ENCODE measurements at regions not wholly inside any gene's neighbourhood (a gene's known extent, or its start where the extent isn't known, plus 50 kb on each side); places are given as distances from the start of the nearest gene placed in this dataset.

GRCh38 chr6:11320914-11321597 is 88.6 kb upstream of the NEDD9 start:
- Histone ChIP-seq H3K4me3 (ENCODE audit: low read depth, low read length, poor library complexity, severe bottlenecking) (no peak overlapping the region), H3K9me2 (ENCODE audit: low read depth, low read length) (no peaks in the 10 kb centered on the region), H3K4me2 (ENCODE audit: low read length) (no peak overlapping the region), H3F3A (ENCODE audit: insufficient read depth, low read length) (no peaks in the 10 kb centered on the region), H3K36me3 (ENCODE audit: insufficient read depth, low read length) (peaks cover 6% of the 10 kb centered on the region; the same call in 1 of the 2 replicates), H2AFZ (ENCODE audit: low read length) (no peak overlapping the region), H4K20me1 (ENCODE audit: insufficient read depth, low read length) (no peaks in the 10 kb centered on the region), H3K27ac (ENCODE audit: low read depth, low read length, poor library complexity, severe bottlenecking) (no peak overlapping the region), H3K79me2 (ENCODE audit: insufficient read depth, low read length) (no peaks in the 10 kb centered on the region), H3K9me3 (ENCODE audit: low read length) (no peaks in the 10 kb centered on the region), H3K9ac (ENCODE audit: low read length) (no peak overlapping the region), H3K4me1 (ENCODE audit: insufficient read depth, low read length, severe bottlenecking) (no peaks in the 10 kb centered on the region), H3K27me3 (ENCODE audit: insufficient read depth, low read length) (no peaks in the 10 kb centered on the region)
- TF ChIP-seq EZH2 (IDR thresholded peaks at IDR 0.05; ENCODE audit: borderline replicate concordance, low read length), result no peak
- no peak for TF ChIP-seq CTCF (IDR thresholded peaks at IDR 0.05; ENCODE audit: low read length)

- H3K9ac ChIP-seq (ENCODE audit: low read length), result no peak overlapping the region
- no peaks in the 10 kb centered on the region for H3K79me2 ChIP-seq (ENCODE audit: insufficient read depth, low read length)
- no peak overlapping the region for H2AFZ ChIP-seq (ENCODE audit: low read length)
- no peak for TF ChIP-seq EZH2 (IDR thresholded peaks at IDR 0.05; ENCODE audit: borderline replicate concordance, low read length)
- TF ChIP-seq CTCF (IDR thresholded peaks at IDR 0.05; ENCODE audit: low read length), result no peak
- no peaks in the 10 kb centered on the region for H3K27me3 ChIP-seq (ENCODE audit: insufficient read depth, low read length)
- no peak overlapping the region for H3K27ac ChIP-seq (ENCODE audit: low read depth, low read length, poor library complexity, severe bottlenecking)
- no peaks in the 10 kb centered on the region for H4K20me1 ChIP-seq (ENCODE audit: insufficient read depth, low read length)
- no peaks in the 10 kb centered on the region for H3K9me3 ChIP-seq (ENCODE audit: low read length)
- no peaks in the 10 kb centered on the region for H3K4me1 ChIP-seq (ENCODE audit: insufficient read depth, low read length, severe bottlenecking)
- H3K9me2 ChIP-seq (ENCODE audit: low read depth, low read length), result no peaks in the 10 kb centered on the region
- H3F3A ChIP-seq (ENCODE audit: insufficient read depth, low read length), result no peaks in the 10 kb centered on the region
- H3K4me2 ChIP-seq (ENCODE audit: low read length), result no peak overlapping the region
- peaks cover 6% of the 10 kb centered on the region; the same call in 1 of the 2 replicates for H3K36me3 ChIP-seq (ENCODE audit: insufficient read depth, low read length)
- no peak overlapping the region for H3K4me3 ChIP-seq (ENCODE audit: low read depth, low read length, poor library complexity, severe bottlenecking)
These were observed 86.7 kb upstream of the NEDD9 start for GRCh38 chr6:11318835-11319813.

- peaks cover 6% of the 10 kb centered on the region; the same call in 1 of the 2 replicates for H3K36me3 ChIP-seq (ENCODE audit: insufficient read depth, low read length)
- no peak overlapping the region for H3K9ac ChIP-seq (ENCODE audit: low read length)
- H2AFZ ChIP-seq (ENCODE audit: low read length), result no peak overlapping the region
- H3F3A ChIP-seq (ENCODE audit: insufficient read depth, low read length), result no peaks in the 10 kb centered on the region
- H3K9me2 ChIP-seq (ENCODE audit: low read depth, low read length), result no peaks in the 10 kb centered on the region
- no peaks in the 10 kb centered on the region for H3K4me1 ChIP-seq (ENCODE audit: insufficient read depth, low read length, severe bottlenecking)
- H3K9me3 ChIP-seq (ENCODE audit: low read length), result no peaks in the 10 kb centered on the region
- H3K79me2 ChIP-seq (ENCODE audit: insufficient read depth, low read length), result no peaks in the 10 kb centered on the region
- no peaks in the 10 kb centered on the region for H3K27me3 ChIP-seq (ENCODE audit: insufficient read depth, low read length)
- no peaks in the 10 kb centered on the region for H4K20me1 ChIP-seq (ENCODE audit: insufficient read depth, low read length)
- H3K27ac ChIP-seq (ENCODE audit: low read depth, low read length, poor library complexity, severe bottlenecking), result no peak overlapping the region
- H3K4me2 ChIP-seq (ENCODE audit: low read length), result no peak overlapping the region
- no peak overlapping the region for H3K4me3 ChIP-seq (ENCODE audit: low read depth, low read length, poor library complexity, severe bottlenecking)
- no peak for TF ChIP-seq EZH2 (IDR thresholded peaks at IDR 0.05; ENCODE audit: borderline replicate concordance, low read length)
- no peak for TF ChIP-seq CTCF (IDR thresholded peaks at IDR 0.05; ENCODE audit: low read length)
These were observed 85.7 kb upstream of the NEDD9 start for GRCh38 chr6:11317885-11318771.
